HCT116 (cell line): ENCODE measurements at regions not wholly inside any gene's neighbourhood (a gene's known extent, or its start where the extent isn't known, plus 50 kb on each side); places are given as distances from the start of the nearest gene placed in this dataset.

Source experiments
- ATAC-seq: fragments of 200-7000 bp; cut with Tn5 transposase; 2 replicates; pipeline ENCODE4 v1.9.1; 2020; ENCODE audit warnings: mild to moderate bottlenecking, moderate library complexity
- BruUV-seq: library from RNA; stranded (reverse); fragments of 400-500 nt; replicated peaks from 2 replicates; lab custom pipeline; 2021; lab: Mats Ljungman, UMichigan
- CTCF ChIA-PET: fragments of 300-600 bp; sonication (Branson Sonifier 250); formaldehyde crosslinking; loops from one replicate; lab custom pipeline; 2021; ENCODE audit warnings: antibody characterized with exemption; lab: Charles Lee
- POLR2A ChIA-PET: fragments of 300-600, 350-600 bp; sonication (Branson Sonifier 250); formaldehyde crosslinking; loops from one replicate; lab custom pipeline; 2021; ENCODE audit warnings: antibody characterized with exemption; lab: Charles Lee
- RAD21 ChIA-PET, 2 experiments: fragments of 300-600 bp; sonication (Branson Sonifier 250); formaldehyde crosslinking; loops; one replicate each; lab custom pipeline; 2023; ENCODE audit warnings: low total read pairs in 2 of 2; ENCODE audit not compliant: uncharacterized antibody in 2 of 2, unreplicated experiment in 2 of 2, low non-redundant PET in 1 of 2; lab: Charles Lee
- DNase-seq: peaks from one replicate; pipeline ENCODE4 v3.0.0-alpha.2; 2010; ENCODE audit warnings: low read depth, low spot score
- H2AFZ ChIP-seq: fragments of 200-600 bp; shearing (Covaris generic), sonication (generic); 2 replicates; pipeline ENCODE4 v1.6.1; 2017; ENCODE audit warnings: low read depth, mixed run types, mixed read lengths, antibody characterized with exemption, low read length; ENCODE audit not compliant: poor library complexity, severe bottlenecking
- H3K27ac ChIP-seq: 2 replicates; pipeline ENCODE4 v1.5.1; 2012; ENCODE audit warnings: low read depth, low read length
- H3K27me3 ChIP-seq: fragments of 200-600 bp; sonication (generic); 2 replicates; pipeline ENCODE4 v1.6.1; 2016; ENCODE audit warnings: mixed run types, low read length, mixed read lengths; ENCODE audit not compliant: insufficient read depth
- H3K36me3 ChIP-seq, 2 experiments: fragments of 200-500 bp in 1 of 2; fragments of 200-600 bp in 1 of 2; sonication (Bioruptor generic) in 1 of 2; sonication (generic) in 1 of 2; 2 replicates each; pipeline versions ENCODE4 v1.5.1 to v1.6.1; 2014 to 2016; ENCODE audit warnings: low read length in 2 of 2, inconsistent platforms in 1 of 2, mixed read lengths in 1 of 2, mixed run types in 1 of 2; ENCODE audit not compliant: insufficient read depth in 2 of 2, control insufficient read depth in 1 of 2
- H3K4me1 ChIP-seq, 2 experiments: fragments of 200-600 bp in 1 of 2; sonication (generic) in 1 of 2; 2 replicates each; pipeline versions ENCODE4 v1.5.1 to v1.6.1; 2012 to 2017; ENCODE audit warnings: low read length in 2 of 2, inconsistent platforms in 1 of 2, mild to moderate bottlenecking in 1 of 2, mixed read lengths in 1 of 2, mixed run types in 1 of 2, moderate library complexity in 1 of 2; ENCODE audit not compliant: insufficient read depth in 2 of 2, control insufficient read depth in 1 of 2
- H3K4me2 ChIP-seq: fragments of 200-600 bp; sonication (generic); 2 replicates; pipeline ENCODE4 v1.6.1; 2017; ENCODE audit warnings: mixed run types, low read length, mixed read lengths
- H3K4me3 ChIP-seq, 2 experiments: fragments of 200-600 bp in 1 of 2; sonication (generic) in 1 of 2; replicated peaks in 1 of 2; 2 replicates each; pipeline ENCODE4 v1.5.1; 2011 to 2016; ENCODE audit warnings: low read length in 2 of 2, control low read depth in 1 of 2, low read depth in 1 of 2, mild to moderate bottlenecking in 1 of 2, mixed read lengths in 1 of 2, mixed run types in 1 of 2
- H3K79me2 ChIP-seq: fragments of 200-600 bp; sonication (generic); 2 replicates; pipeline ENCODE4 v1.6.1; 2017; ENCODE audit warnings: mild to moderate bottlenecking, mixed run types, low read length, moderate library complexity, mixed read lengths; ENCODE audit not compliant: insufficient read depth
- H3K9ac ChIP-seq: fragments of 200-600 bp; sonication (generic); 2 replicates; pipeline ENCODE4 v1.6.1; 2016; ENCODE audit warnings: low read length, mixed read lengths
- H3K9me2 ChIP-seq: fragments of 200-600 bp; sonication (generic), shearing (Covaris generic); 2 replicates; pipeline ENCODE4 v1.6.1; 2017; ENCODE audit warnings: mixed run types, mild to moderate bottlenecking, moderate library complexity; ENCODE audit not compliant: insufficient read depth
- H3K9me3 ChIP-seq, 2 experiments: fragments of 200-500 bp in 1 of 2; fragments of 200-600 bp in 1 of 2; sonication (Bioruptor generic) in 1 of 2; sonication (generic) in 1 of 2; 2 replicates each; pipeline ENCODE4 v1.6.1; 2014 to 2017; ENCODE audit warnings: low read length in 2 of 2, mixed read lengths in 2 of 2, inconsistent platforms in 1 of 2, low read depth in 1 of 2, mild to moderate bottlenecking in 1 of 2, mixed run types in 1 of 2, moderate library complexity in 1 of 2; ENCODE audit not compliant: control insufficient read depth in 1 of 2, insufficient read depth in 1 of 2
- H4K20me1 ChIP-seq: fragments of 200-600 bp; sonication (generic), shearing (Covaris generic); 2 replicates; pipeline ENCODE4 v1.6.1; 2017; ENCODE audit warnings: mixed run types, mild to moderate bottlenecking, moderate library complexity; ENCODE audit not compliant: insufficient read depth
- ATF3 ChIP-seq: IDR thresholded peaks from 2 replicates; pipeline ENCODE4 v1.6.1; 2012
- CBX3 ChIP-seq: IDR thresholded peaks from 2 replicates; pipeline ENCODE4 v1.6.1; 2012; ENCODE audit warnings: low read depth
- EGR1 ChIP-seq: IDR thresholded peaks from 2 replicates; pipeline ENCODE4 v1.6.1; 2012; ENCODE audit warnings: low read depth
- EZH2 ChIP-seq: fragments of 200-600 bp; sonication (generic); IDR thresholded peaks from 2 replicates; pipeline ENCODE4 v1.6.1; 2017; ENCODE audit warnings: antibody characterized with exemption, mixed run types
- EZH2phosphoT487 ChIP-seq: fragments of 200-600 bp; IDR thresholded peaks from 2 replicates; pipeline ENCODE4 v1.6.1; 2018; ENCODE audit warnings: antibody characterized with exemption, borderline replicate concordance
- FOSL1 ChIP-seq: IDR thresholded peaks from 2 replicates; pipeline ENCODE4 v1.6.1; 2012; ENCODE audit warnings: low read depth
- JUND ChIP-seq: IDR thresholded peaks from 2 replicates; pipeline ENCODE4 v1.6.1; 2012
- MAX ChIP-seq: IDR thresholded peaks from 2 replicates; pipeline ENCODE4 v1.6.1; 2012
- RAD21 ChIP-seq: IDR thresholded peaks from 2 replicates; pipeline ENCODE4 v1.6.1; 2012; ENCODE audit warnings: low read depth, mild to moderate bottlenecking
- SIN3A ChIP-seq: IDR thresholded peaks from 2 replicates; pipeline ENCODE4 v1.6.1; 2012; ENCODE audit warnings: low read depth
- SRF ChIP-seq: IDR thresholded peaks from 2 replicates; pipeline ENCODE4 v1.6.1; 2012; ENCODE audit warnings: low read depth
- TCF7L2 ChIP-seq: IDR thresholded peaks from 2 replicates; pipeline ENCODE4 v1.7.0; 2011; ENCODE audit warnings: borderline replicate concordance, inconsistent platforms; ENCODE audit not compliant: insufficient read depth, insufficient read length; ENCODE audit errors: extremely low read depth
- YY1 ChIP-seq: IDR thresholded peaks from 2 replicates; pipeline ENCODE4 v1.6.1; 2011; ENCODE audit warnings: low read length, low read depth, moderate library complexity, mild to moderate bottlenecking; ENCODE audit not compliant: insufficient replicate concordance; ENCODE audit errors: extremely low read depth
- ZBTB33 ChIP-seq: IDR thresholded peaks from 2 replicates; pipeline ENCODE4 v1.6.1; 2011; ENCODE audit warnings: mild to moderate bottlenecking, low read length, moderate library complexity; ENCODE audit not compliant: insufficient replicate concordance; ENCODE audit errors: extremely low read depth
- ZNF274 ChIP-seq: fragments of 200-500 bp; sonication (Bioruptor generic); IDR thresholded peaks from 2 replicates; pipeline ENCODE4 v1.6.1; 2014; ENCODE audit warnings: mild to moderate bottlenecking, low read depth, low read length, inconsistent platforms
- intact Hi-C: fragments of 100-400 bp; cut with micrococcal nuclease; formaldehyde crosslinking; loops from 2 replicates; pipeline ENCODE4 v1.10.0; 2022
- TF ChIP-seq, protein P1 (sequence below): IDR thresholded peaks from 2 replicates; pipeline ENCODE4 v1.6.1; 2012; ENCODE audit warnings: low read depth

- RAD21 ChIA-PET: no interaction called here
- no peaks in the 10 kb centered on the region for H3K4me1 ChIP-seq
- POLR2A ChIA-PET: no interaction called here
- no peak for DNase-seq
- no peak for ATAC-seq
- no peak overlapping the region for H3K27ac ChIP-seq
- H3K27me3 ChIP-seq: 0 out of 2 replicates have a peak, but pooled peaks cover 3% of the 10 kb centered on the region
- no peaks in the 10 kb centered on the region for H3K9me2 ChIP-seq
- TF ChIP-seq YY1 (no peak), EZH2phosphoT487 (no peak), FOSL1 (no peak), EZH2 (no peak), CBX3 (no peak)
- TF ChIP-seq, all 23 proteins: peak for 0
- Histone ChIP-seq H4K20me1 (no peaks in the 10 kb centered on the region), H3K36me3 (no peaks in the 10 kb centered on the region), H3K79me2 (no peaks in the 10 kb centered on the region), H2AFZ (no peak overlapping the region), H3K4me3 (no peak overlapping the region), H3K4me2 (no peak overlapping the region), H3K9me3 (no peaks in the 10 kb centered on the region), H3K9ac (no peak overlapping the region)
- no TSS peak for BruUV-seq
- CTCF ChIA-PET: no interaction called here
- intact Hi-C loops: no loop called here
These were observed 100.0 kb downstream of the HMX1 start for GRCh38 chr4:8771666-8772065.

DNA sequence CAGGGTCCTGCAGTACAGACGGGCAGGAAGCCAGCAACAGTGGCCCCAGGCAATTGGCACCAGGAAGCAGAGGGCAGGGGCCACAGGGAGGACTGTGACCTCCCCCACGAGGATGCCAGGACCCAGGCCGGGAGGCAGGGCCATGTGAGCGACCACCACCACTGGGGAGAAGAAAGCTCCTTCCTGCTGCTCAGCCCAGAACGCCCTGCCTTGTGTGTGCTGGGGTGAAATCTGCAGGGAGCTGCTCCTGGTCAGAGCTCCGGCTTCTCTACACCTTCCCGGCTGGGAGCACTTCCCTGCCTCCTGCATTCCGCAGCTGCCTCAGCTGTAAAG lies 100.4 kb downstream of the HMX1 start:
- no peak overlapping the region for H2AFZ ChIP-seq
- no peak overlapping the region for H3K27ac ChIP-seq
- BruUV-seq: no TSS peak
- ATAC-seq (no peak), DNase-seq (no peak)
- H4K20me1 ChIP-seq: no peaks in the 10 kb centered on the region
- 0 out of 2 replicates have a peak, but pooled peaks cover 3% of the 10 kb centered on the region for H3K27me3 ChIP-seq
- no peaks in the 10 kb centered on the region for H3K79me2 ChIP-seq
- H3K9me3 ChIP-seq: no peaks in the 10 kb centered on the region
- H3K4me3 ChIP-seq: no peak overlapping the region
- RAD21 ChIA-PET: no interaction called here
- no peaks in the 10 kb centered on the region for H3K4me1 ChIP-seq
- H3K36me3 ChIP-seq: no peaks in the 10 kb centered on the region
- H3K4me2 ChIP-seq: no peak overlapping the region
- POLR2A ChIA-PET: no interaction called here
- no peaks in the 10 kb centered on the region for H3K9me2 ChIP-seq
- CTCF ChIA-PET: no interaction called here
- intact Hi-C loops: no loop called here
- no peak overlapping the region for H3K9ac ChIP-seq
- TF ChIP-seq, protein P1, sequence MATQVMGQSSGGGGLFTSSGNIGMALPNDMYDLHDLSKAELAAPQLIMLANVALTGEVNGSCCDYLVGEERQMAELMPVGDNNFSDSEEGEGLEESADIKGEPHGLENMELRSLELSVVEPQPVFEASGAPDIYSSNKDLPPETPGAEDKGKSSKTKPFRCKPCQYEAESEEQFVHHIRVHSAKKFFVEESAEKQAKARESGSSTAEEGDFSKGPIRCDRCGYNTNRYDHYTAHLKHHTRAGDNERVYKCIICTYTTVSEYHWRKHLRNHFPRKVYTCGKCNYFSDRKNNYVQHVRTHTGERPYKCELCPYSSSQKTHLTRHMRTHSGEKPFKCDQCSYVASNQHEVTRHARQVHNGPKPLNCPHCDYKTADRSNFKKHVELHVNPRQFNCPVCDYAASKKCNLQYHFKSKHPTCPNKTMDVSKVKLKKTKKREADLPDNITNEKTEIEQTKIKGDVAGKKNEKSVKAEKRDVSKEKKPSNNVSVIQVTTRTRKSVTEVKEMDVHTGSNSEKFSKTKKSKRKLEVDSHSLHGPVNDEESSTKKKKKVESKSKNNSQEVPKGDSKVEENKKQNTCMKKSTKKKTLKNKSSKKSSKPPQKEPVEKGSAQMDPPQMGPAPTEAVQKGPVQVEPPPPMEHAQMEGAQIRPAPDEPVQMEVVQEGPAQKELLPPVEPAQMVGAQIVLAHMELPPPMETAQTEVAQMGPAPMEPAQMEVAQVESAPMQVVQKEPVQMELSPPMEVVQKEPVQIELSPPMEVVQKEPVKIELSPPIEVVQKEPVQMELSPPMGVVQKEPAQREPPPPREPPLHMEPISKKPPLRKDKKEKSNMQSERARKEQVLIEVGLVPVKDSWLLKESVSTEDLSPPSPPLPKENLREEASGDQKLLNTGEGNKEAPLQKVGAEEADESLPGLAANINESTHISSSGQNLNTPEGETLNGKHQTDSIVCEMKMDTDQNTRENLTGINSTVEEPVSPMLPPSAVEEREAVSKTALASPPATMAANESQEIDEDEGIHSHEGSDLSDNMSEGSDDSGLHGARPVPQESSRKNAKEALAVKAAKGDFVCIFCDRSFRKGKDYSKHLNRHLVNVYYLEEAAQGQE: no peak
- TF ChIP-seq FOSL1 (no peak), ATF3 (no peak), MAX (no peak), EZH2 (no peak), JUND (no peak), TCF7L2 (no peak), EGR1 (no peak), ZNF274 (no peak), ZBTB33 (no peak), SIN3A (no peak), SRF (no peak), YY1 (no peak), EZH2phosphoT487 (no peak), RAD21 (no peak)
